ENCODE measurements at regions not wholly inside any gene's neighbourhood (a gene's known extent, or its start where the extent isn't known, plus 50 kb on each side); places are given as distances from the start of the nearest gene placed in this dataset.

- in situ Hi-C loops (cut with MboI; ENCODE audit: low sequenced_read_pairs, unreplicated experiment) = no loop called here
- DNase-seq (ENCODE audit: low spot score) = no peak
- no peak for TF ChIP-seq CTCF (IDR thresholded peaks at IDR 0.05; ENCODE audit: borderline replicate concordance, control extremely low read depth, extremely low read depth, insufficient read depth, missing control alignments)
Measured at GRCh38 chr5:68834491-68834981, 259.3 kb upstream of the SLC30A5 start.

GRCh38 chr5:68838157-68838718 lies 255.6 kb upstream of the SLC30A5 start:
- TF ChIP-seq CTCF (IDR thresholded peaks at IDR 0.05; ENCODE audit: borderline replicate concordance, control extremely low read depth, extremely low read depth, insufficient read depth, missing control alignments) = no peak
- no peak for DNase-seq (ENCODE audit: low spot score)
- in situ Hi-C loops (cut with MboI; ENCODE audit: low sequenced_read_pairs, unreplicated experiment) = no loop called here

- TF ChIP-seq CTCF (IDR thresholded peaks at IDR 0.05; ENCODE audit: borderline replicate concordance, control extremely low read depth, extremely low read depth, insufficient read depth, missing control alignments) = no peak
- no peak for DNase-seq (ENCODE audit: low spot score)
- in situ Hi-C loops (cut with MboI; ENCODE audit: low sequenced_read_pairs, unreplicated experiment) = no loop called here
Measured at GRCh38 chr5:68839019-68839552, 254.7 kb upstream of the SLC30A5 start.

GRCh38 chr5:68843624-68844364 lies 250.0 kb upstream of the SLC30A5 start:
- in situ Hi-C loops (cut with MboI; ENCODE audit: low sequenced_read_pairs, unreplicated experiment) = no loop called here
- DNase-seq (ENCODE audit: low spot score) = no peak

GRCh38 chr5:68845131-68845530 lies 248.7 kb upstream of the SLC30A5 start:
- DNase-seq (ENCODE audit: low spot score) = no peak
- in situ Hi-C loops (cut with MboI; ENCODE audit: low sequenced_read_pairs, unreplicated experiment) = no loop called here
- TF ChIP-seq CTCF (IDR thresholded peaks at IDR 0.05; ENCODE audit: borderline replicate concordance, control extremely low read depth, extremely low read depth, insufficient read depth, missing control alignments) = no peak

More at GRCh38 chr5:68843624-68844364, 250.0 kb upstream of the SLC30A5 start:
- no peak for TF ChIP-seq CTCF (IDR thresholded peaks at IDR 0.05; ENCODE audit: borderline replicate concordance, control extremely low read depth, extremely low read depth, insufficient read depth, missing control alignments)

- no peak for TF ChIP-seq CTCF (IDR thresholded peaks at IDR 0.05; ENCODE audit: borderline replicate concordance, control extremely low read depth, extremely low read depth, insufficient read depth, missing control alignments)
- in situ Hi-C loops (cut with MboI; ENCODE audit: low sequenced_read_pairs, unreplicated experiment) = no loop called here
- DNase-seq (ENCODE audit: low spot score) = no peak
Measured at GRCh38 chr5:68846828-68847227, 247.0 kb upstream of the SLC30A5 start.

Measured in GM13976 (cell line).